Progenitor cell of endocrine pancreas (in vitro differentiated cells): ENCODE measurements at regions not wholly inside any gene's neighbourhood (a gene's known extent, or its start where the extent isn't known, plus 50 kb on each side); places are given as distances from the start of the nearest gene placed in this dataset.

Experiments
- DNase-seq: peaks from one replicate; pipeline ENCODE4 v3.0.0; 2021; ENCODE audit warnings: low spot score; ENCODE audit not compliant: unreplicated experiment
- H3K27ac Mint-ChIP-seq: 2 replicates; pipeline ENCODE4 v1.8.0; 2021; ENCODE audit warnings: mild to moderate bottlenecking, moderate library complexity, mixed read lengths
- H3K27me3 Mint-ChIP-seq: 2 replicates; pipeline ENCODE4 v1.8.0; 2021; ENCODE audit warnings: mixed read lengths
- H3K36me3 Mint-ChIP-seq: 2 replicates; pipeline ENCODE4 v1.8.0; 2022; ENCODE audit warnings: mixed read lengths; ENCODE audit not compliant: insufficient read depth
- H3K4me1 Mint-ChIP-seq: 2 replicates; pipeline ENCODE4 v1.8.0; 2021; ENCODE audit warnings: low read depth, mixed read lengths
- H3K4me3 Mint-ChIP-seq: 2 replicates; pipeline ENCODE4 v1.8.0; 2021; ENCODE audit warnings: low read depth, mild to moderate bottlenecking, moderate library complexity, mixed read lengths
- H3K9me3 Mint-ChIP-seq: 2 replicates; pipeline ENCODE4 v1.8.0; 2021; ENCODE audit warnings: low read depth, mixed read lengths
- TF ChIP-seq, protein P1 (sequence below): fragments of 200-600 bp; sonication (generic); IDR thresholded peaks from one replicate; pipeline ENCODE4 v1.5.0; 2021; ENCODE audit warnings: antibody characterized with exemption, mild to moderate bottlenecking; ENCODE audit not compliant: unreplicated experiment

DNA sequence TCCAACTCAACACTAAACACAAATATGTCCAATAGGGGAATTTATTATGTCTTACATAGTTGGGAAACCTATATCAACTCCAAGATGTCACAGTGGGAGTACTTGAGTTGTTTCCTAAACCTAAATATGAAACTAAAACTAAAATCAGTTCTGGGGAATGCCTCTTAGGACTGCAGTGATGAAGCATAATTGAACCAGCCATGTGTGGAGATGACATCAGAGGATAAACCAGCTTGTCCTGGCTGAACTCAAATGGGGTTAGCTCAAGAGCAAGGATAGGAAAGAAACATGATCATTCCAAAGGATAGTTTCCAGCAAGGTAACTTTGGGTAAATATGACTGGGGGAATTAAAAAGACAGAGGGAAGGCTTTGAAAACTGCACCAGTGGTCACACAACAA, 88.9 kb upstream of the PLPPR1 start:
- H3K27me3 Mint-ChIP-seq: no peaks in the 10 kb centered on the region
- DNase-seq: no peak
- no peaks in the 10 kb centered on the region for H3K4me1 Mint-ChIP-seq
- no peaks in the 10 kb centered on the region for H3K36me3 Mint-ChIP-seq
- no peak overlapping the region for H3K4me3 Mint-ChIP-seq
- H3K9me3 Mint-ChIP-seq: peaks cover 5% of the 10 kb centered on the region
- H3K27ac Mint-ChIP-seq: no peak overlapping the region
- TF ChIP-seq, protein P1, sequence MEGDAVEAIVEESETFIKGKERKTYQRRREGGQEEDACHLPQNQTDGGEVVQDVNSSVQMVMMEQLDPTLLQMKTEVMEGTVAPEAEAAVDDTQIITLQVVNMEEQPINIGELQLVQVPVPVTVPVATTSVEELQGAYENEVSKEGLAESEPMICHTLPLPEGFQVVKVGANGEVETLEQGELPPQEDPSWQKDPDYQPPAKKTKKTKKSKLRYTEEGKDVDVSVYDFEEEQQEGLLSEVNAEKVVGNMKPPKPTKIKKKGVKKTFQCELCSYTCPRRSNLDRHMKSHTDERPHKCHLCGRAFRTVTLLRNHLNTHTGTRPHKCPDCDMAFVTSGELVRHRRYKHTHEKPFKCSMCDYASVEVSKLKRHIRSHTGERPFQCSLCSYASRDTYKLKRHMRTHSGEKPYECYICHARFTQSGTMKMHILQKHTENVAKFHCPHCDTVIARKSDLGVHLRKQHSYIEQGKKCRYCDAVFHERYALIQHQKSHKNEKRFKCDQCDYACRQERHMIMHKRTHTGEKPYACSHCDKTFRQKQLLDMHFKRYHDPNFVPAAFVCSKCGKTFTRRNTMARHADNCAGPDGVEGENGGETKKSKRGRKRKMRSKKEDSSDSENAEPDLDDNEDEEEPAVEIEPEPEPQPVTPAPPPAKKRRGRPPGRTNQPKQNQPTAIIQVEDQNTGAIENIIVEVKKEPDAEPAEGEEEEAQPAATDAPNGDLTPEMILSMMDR: no peak

DNA sequence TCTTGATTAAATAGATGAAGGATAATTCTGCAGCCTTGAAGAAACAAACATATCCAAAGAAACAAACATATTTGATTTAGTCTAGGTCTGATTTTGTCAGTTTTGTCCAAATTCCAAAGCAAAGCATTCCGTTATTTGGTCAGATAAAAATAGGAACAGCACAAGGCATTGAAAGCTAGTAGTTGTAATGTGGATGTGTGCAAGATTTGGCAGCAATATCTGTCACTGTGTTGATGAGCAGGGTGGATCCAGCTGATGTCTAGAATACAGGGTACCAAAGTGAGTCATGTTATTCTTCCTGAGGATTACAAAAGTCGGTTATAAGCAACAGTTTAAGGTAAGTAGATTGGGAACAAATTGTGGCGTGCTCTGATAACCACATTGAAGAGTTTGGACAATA, 69.3 kb upstream of the PLPPR1 start:
- H3K9me3 Mint-ChIP-seq: no peaks in the 10 kb centered on the region

More for the DNA sequence above, 69.3 kb upstream of the PLPPR1 start:
- H3K4me3 Mint-ChIP-seq: no peak overlapping the region
- H3K27ac Mint-ChIP-seq: no peak overlapping the region
- no peaks in the 10 kb centered on the region for H3K36me3 Mint-ChIP-seq
- no peaks in the 10 kb centered on the region for H3K4me1 Mint-ChIP-seq
- TF ChIP-seq, protein P1: no peak
- DNase-seq: no peak
- H3K27me3 Mint-ChIP-seq: no peaks in the 10 kb centered on the region
